AG10803 (cell line): ENCODE measurements at regions not wholly inside any gene's neighbourhood (a gene's known extent, or its start where the extent isn't known, plus 50 kb on each side); places are given as distances from the start of the nearest gene placed in this dataset.
"Not testable (repeated sequence)": the region's sequence is repeated elsewhere in the genome, so short reads cannot be mapped to it uniquely, and the experiment has no call there.

ENCODE experiments used
- DNase-seq: peaks from one replicate; pipeline ENCODE4 v3.0.0; 2010; ENCODE audit warnings: low read depth
- H3K4me3 ChIP-seq: 2 replicates; pipeline ENCODE4 v1.5.1; 2011; ENCODE audit warnings: mild to moderate bottlenecking, low read length, control low read depth
- CTCF ChIP-seq: conservative IDR thresholded peaks from 2 replicates; pipeline ENCODE4 v1.5.1; 2011; ENCODE audit warnings: mild to moderate bottlenecking, low read length, control low read depth, inconsistent platforms

DNA sequence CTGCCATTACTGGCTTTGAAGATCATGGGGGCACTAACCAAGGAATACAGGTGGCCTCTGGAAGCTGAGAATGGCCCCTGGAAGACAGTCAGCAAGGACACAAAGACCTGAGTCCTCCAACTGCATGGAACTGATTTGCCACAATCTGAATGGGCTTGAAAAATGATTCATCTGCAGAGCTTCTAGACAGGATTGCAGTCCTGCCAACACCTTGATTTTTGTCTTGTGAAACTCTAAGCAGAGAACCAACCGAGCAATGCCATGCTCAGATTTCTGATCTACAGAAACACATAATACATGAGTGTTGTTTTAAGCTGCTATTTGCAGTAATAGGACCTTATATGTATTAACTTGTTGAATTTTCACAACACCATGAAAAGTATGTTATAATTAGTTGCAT lies 66.1 kb upstream of the SLC13A1 start:
- H3K4me3 ChIP-seq: no peak overlapping the region
- DNase-seq: no peak
- no peak for TF ChIP-seq CTCF

DNA sequence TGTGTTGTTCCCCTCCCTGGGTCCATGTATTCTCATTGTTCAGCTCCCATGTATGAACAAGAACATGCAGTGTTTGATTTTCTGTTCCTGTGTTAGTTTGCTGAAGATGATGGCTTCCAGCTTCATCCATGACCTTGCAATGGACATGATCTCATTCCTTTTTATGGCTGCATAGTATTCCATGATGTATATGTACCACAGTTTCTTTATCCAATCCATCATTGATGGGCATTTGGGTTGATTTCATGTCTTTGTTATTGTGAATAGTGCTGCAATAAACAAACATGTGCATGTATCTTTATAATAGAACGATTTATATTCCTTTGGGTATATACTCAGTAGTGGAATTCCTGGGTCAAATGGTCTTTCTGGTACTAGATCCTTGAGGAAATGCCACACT lies 65.1 kb upstream of the SLC13A1 start:
- not testable (repeated sequence) for DNase-seq

DNA sequence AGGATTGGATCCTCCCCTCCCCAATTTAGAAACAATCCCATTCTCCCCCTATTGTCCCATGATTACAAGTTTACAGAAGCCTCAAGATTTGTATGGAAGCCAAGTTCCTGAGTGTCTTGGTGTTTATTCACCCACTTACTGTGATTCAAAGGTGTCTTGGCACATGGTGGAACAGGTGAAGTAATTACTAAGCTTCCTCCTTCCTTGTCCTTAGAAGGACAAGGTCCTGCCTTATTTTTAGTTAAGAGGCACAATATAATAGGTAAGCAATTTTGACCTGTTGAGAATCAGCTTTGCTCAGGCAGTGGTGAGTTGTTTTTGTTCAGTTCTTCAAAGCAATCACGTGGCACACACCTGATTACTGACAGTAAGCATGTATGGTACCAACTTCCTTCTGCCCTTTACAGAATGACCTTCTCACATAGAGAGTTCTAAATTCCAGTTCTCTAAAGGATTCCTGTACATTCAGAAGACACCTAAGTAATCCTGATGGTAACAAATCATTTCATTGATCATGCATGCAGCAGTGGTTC lies 60.7 kb upstream of the SLC13A1 start:
- no peak for TF ChIP-seq CTCF
- DNase-seq: no peak
- H3K4me3 ChIP-seq: no peak overlapping the region

More for the DNA sequence above, 65.1 kb upstream of the SLC13A1 start:
- H3K4me3 ChIP-seq: not testable (repeated sequence)

DNA sequence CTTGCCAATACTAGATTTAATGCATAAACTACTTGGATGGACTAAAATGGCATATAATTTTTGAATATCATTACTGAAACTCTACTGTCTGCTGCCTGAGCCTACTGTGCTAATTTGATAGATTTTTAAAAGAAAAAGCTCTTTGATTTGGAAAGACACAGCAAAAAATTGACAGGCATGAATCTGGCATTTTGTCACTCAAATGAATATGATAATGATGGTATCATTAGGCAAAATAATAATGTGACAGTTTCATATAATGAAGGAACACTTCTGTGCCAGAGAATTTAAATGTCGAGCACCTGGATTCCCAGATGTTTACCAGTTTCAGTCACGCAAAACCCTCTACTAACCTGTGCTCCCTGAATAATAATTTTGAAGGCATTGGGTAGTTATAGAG lies 60.0 kb upstream of the SLC13A1 start:
- H3K4me3 ChIP-seq: no peak overlapping the region
- DNase-seq: no peak
- no peak for TF ChIP-seq CTCF
